AG20443 (cell line): ENCODE measurements at regions not wholly inside any gene's neighbourhood (a gene's known extent, or its start where the extent isn't known, plus 50 kb on each side); places are given as distances from the start of the nearest gene placed in this dataset.
A peak's percentile ranks its signal among the peaks of the same experiment; 100 is the strongest.

Experiments used
- DNase-seq: peaks from one replicate; pipeline ENCODE4 v3.0.0; 2012; ENCODE audit warnings: low spot score, mixed read lengths

DNA sequence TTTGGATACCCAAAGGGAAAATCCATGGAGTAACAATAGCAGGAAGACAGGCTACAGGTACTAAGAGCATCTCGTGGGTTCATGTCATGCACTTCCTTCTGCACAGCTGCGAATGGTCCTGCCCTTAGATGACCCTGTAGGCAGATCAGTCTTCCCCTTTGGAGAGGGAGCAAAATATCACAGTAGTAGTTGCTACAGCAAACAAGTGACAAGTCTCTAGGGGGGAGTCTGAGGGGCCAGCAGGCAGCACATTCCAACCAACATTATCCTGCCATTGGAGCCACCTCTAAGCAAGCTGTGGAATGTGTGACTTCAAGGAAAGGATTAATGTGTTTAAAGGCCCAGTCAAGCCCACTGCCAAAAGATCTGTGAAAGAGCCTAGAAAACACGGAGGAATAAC is 273.2 kb upstream of the PARD3B start:
- no peak for DNase-seq

DNA sequence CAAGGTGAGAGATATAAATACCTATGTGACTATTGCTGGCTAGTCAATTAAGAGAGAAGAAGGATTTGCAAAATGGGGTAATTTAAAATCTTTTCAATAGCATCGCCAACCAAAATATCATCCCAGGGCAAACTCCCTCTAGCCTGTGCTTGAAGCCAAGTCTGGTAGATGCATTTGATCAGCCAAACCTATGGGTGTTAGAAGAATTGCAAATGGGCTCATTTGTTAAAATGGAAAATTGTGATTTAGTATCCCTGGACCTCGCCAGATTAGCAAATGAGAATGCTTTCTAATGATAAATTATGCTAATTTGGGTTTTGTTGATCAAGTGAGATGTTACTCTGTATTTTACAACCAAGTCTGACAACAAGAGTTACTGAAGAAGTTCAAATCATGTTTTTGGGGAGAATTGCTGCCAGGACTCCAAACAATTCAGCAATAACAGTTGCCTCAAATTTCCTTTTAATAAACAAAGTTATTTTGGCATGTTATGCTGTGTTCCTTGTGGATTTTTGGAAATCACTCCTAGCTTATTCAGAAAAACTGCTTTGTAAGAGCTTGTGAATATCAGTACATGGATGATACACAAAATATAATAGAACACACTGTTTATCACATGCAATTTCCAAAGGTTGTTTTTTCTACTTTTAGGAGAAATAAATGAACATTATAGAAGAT is 272.5 kb upstream of the PARD3B start:
- no peak for DNase-seq

DNA sequence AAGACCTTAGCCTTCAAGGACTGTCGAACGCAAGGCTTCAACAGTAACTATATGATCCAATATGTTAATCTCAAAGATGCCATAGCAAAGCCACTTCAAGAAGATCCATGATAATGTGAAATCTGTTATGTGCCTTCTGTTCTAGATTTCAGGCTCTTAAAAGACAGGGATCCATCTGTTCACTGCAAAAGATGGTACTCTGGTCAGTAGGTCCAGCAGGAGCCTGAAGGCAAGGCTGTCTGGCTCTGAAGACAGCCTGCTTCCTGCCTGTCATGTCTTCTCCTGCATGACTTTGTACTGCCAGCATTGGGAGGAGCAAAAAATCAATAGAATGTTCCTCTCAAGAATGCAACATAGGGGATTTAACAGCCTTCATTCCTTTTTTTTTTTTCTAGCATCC is 270.8 kb upstream of the PARD3B start:
- no peak for DNase-seq

DNA sequence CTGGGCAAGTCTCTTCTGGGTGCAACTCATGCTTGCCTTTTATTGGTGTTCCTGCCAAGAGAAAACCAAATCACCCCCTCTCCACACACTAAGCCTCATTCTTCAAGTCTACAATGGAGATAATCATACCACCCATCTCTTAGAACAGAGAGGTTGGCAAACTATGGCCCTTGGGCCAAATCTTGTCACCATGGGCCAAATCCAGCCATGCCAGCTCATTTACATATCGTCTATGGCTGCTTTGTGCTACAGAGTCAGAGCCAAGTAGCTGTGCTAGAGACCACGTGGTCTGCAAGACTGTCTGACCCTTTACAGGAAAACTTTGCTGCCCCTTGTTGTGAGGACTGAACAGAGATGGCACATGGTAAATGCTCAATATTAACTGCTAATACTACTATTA is 270.3 kb upstream of the PARD3B start:
- no peak for DNase-seq

DNA sequence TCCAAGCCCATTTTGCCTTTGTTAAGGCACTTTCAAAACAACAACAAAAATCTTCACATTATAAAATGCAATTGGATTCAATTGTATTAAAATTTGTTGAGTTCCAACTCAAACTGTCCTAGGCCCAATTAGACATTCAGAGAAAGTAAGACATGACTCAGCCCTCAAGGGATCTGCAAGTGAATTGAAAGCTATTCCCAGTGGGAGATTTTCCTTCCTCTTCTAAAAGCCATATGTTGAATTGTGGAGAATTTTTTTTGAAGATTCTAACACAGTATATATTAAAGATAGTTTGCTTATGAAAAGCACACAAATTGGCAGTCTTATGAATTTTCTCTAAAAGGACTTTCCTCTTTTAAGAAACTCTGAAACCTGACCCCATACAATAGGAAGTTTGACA is 268.0 kb upstream of the PARD3B start:
- no peak for DNase-seq

DNA sequence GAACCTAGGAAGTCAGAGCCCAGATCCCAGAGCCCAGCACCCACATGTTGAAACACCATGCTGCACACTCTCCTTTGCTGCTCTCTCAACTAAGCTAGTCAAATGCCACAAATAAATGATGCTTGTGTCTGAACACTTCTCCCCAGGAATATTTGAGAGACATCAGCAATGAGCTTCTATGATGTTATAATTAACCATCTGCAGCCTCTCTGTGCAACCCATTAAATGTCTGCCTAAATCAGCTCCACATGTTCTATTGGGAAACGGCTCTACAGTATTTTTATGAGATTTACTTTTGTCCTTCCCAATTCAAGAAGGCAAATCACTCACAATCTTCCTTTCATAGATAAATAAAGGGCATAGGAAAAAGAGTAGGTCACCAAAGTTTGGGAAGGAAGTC is 266.8 kb upstream of the PARD3B start:
- DNase-seq = no peak

DNA sequence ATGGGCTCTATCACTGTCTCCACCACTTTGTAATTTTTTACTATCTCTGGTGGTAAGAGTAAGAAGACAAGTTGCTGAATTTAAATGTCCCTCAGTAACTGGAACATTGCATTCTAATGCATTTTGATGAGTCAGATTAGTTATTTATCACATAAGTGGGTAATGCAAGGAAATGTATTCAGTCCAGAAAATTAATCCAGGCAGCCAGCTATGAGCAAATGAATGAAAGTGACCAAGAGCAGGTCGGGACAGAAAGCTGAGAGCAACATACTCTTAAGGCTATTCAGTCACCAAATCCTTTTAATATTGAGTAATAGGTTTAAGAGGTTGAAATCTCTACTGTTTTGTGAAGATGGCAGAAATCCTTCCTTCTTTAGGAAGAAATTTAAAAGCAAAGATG is 265.5 kb upstream of the PARD3B start:
- no peak for DNase-seq

DNA sequence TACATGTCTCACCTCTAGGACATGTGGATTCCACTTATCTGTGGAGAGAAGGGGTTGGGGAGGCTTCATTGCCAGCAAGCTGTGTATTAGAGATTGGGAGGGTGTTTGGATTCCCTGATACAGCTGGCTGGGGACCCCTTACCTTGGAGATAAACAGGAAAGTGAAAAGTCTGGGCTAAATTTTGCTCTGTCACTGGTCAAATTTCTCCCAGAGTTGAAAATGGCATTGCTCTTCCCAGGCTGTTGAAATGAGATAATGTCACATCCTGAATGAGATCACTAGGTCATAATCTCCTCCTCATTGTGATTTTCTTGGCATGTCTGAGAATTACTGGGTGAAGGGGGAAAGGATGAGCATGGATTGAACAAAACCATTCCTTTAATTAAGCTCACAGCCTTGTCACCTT is 265.0 kb upstream of the PARD3B start:
- DNase-seq = no peak

DNA sequence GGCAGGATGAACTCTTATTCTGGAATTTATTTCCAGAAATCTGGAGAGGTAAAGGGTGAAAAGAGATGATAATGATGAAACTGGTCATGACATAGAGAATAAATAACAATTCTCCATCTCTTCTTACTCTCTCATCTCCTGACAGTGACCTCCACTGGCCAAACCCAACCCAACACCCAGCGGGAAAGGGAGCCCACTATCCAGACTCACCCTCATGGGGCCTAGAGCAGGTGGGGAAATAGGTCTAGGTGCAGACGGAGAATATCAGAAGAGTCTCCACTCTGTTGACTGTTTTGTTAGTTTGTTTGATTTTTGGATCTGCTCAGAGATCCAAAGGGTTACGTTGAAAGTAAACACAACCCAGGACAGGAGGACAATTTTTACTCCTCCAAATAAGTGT is 263.2 kb upstream of the PARD3B start:
- no peak for DNase-seq

DNA sequence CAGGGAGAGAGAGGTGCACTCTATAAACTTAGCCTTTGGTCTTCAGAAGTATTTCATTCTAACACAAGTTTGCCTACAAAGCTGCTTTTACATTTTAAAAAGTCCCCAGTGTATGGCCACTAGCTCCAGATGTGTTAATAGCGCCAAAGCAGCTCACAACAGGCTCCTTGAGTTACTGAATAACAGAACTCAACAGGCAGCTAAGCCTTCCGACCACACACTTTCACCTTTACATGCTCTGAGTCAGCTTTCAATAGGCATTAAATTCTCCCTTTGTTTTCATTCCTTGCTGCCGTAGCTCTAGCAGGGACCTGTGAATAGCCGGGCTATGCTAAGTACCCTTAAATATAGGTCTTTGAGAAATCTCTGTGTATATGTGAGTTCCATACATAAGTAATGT is 262.8 kb upstream of the PARD3B start:
- no peak for DNase-seq

DNA sequence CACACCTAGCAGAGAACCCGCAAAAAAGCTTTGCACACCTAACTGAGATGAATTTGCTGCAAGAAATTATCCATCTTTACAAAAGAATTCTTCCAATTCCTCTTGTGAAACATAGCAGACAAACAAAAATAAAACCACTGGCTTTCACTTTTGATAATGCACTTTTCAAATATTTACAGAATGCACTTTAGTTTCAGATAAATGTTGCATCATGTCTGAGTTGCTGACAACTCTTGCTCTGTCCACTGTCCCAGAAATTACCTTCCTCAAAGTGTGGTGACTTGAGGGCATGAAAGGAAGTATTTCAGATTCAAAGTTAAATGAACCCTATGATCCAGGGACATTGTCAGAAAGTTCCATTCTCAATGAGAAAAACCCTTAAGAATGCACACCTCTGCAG is 256.2 kb upstream of the PARD3B start:
- no peak for DNase-seq

DNA sequence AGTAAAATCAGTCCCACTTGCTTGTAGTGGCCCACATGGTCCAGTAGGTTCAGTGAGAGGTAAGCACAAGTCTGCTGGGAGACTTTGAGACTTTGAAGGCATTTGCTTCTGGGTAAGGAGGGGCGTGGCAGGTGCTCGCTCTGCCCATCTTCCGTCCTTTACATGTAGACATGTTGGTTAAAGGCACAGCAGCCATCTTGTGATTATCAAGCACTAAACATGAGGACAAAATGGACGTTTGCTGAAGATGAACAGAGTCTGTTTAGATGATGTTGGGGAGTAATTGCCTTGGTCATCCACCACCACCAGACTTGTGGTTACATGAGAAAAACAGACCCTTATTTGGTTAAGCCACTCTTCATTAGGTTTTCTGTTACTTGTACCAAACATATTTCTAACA is 252.8 kb upstream of the PARD3B start:
- DNase-seq = no peak

DNA sequence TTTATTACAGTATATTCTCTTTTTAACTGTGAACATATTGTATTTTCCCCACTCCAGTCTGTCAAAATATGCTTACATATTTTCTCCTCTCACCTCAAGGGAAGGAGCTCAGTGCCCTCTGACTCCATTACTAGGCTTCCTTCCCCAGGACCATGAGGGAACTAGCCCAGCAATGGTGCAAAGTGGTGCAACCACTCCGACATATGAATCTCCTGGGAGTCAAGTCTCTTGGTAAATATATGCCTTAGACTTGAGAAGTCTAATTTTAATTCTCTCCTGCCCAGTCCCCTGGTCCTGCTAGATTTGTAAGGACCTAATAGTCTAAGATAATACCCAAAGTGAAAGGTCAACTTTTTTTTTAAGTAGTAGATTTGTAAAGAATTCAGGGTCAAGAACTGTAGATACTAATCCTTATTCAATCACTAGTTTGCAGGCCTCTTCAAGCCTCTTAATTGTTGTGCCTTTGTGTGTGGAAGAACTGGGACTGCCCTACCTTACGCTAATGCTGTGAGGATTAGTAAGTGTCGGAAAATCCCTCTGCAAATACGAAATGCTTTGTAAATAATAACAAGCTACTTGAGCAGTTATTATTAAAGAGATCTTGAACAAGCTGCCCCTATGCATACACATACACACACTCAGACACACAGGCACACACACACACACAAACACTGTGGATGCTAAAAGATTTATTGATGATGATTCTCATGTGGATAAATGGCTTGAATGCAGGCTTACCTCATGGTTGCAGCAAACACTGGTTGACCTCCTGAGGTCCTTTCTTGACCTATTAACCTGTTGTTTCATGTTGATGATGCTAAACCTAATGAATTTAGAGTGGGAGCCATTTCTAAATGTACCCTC is 251.2 kb upstream of the PARD3B start:
- DNase-seq = no peak

DNA sequence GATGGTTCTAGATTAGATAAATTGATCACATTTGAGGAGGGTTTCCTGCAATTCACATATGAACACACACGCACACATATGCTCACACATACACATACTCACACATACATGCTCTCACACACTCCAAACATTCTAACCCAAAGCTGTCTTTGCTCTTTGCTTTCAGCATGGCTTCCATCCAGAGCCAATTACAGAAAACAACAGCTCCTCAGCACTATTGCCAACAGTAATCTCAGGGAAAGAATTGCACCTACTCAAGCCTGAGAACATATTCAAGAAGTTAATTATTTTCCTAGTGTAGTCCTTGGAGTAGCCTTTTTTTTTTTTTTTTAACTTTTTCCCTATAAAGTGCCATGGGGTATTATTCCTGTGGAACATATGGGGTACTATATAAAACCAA is 246.9 kb upstream of the PARD3B start:
- DNase-seq = no peak

DNA sequence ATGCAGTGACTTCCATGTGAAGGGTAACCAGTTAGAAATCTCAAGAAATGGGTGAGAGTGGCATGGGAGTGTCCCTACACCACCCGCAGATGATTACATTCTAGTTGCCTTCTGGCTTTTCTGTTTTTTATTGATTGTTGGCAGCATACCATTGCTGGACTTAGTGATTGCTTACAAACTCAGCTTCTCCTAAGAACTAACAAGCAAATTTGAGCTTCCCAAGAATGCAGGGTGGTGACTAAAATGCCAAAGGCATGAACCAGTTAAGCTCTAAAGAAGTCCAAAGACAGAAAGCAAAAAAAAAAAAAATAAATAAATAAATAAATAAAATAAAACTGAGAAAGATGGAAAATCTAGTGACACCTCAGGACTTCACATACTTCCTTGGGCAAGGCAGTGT is 245.5 kb upstream of the PARD3B start:
- peak; percentile 17 for DNase-seq

DNA sequence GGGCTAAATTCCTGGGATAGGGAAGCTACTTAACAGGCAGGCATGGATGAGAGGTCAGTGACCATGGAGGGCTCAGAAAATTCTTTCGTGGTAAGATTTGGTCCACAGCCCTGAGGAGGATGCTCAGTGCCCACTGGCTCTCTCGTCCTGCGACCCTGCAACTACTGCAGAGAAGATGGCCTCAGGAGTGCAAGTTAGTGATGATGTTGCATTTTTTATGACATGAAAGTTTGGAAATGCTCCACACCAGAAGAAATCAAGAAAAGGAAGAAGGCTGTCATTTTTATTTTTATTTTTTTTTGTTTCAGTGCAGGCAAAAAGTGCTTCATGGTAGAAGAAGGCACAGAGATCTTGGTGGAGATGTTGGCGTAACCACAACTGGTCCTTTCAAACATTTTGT is 238.6 kb upstream of the PARD3B start:
- DNase-seq = no peak

DNA sequence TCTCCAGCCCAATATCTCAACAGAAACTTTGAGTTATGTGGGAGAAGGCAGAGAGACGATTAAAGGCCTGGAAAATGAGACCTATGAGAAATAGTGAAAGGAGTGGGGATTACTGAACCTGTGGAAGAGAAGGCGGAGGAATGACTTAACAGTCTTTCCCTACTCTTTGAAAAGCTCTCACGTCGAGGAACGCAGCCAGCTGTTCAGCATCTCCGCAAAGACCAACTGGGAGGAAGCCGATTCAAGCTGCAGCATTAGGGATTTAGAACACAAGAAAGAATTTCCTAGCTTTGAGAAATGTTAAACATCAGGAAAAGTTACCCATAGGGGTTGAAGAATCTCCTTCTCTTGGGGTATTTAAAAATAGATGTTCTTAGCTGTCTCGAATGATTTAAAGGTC is 233.2 kb upstream of the PARD3B start:
- no peak for DNase-seq

DNA sequence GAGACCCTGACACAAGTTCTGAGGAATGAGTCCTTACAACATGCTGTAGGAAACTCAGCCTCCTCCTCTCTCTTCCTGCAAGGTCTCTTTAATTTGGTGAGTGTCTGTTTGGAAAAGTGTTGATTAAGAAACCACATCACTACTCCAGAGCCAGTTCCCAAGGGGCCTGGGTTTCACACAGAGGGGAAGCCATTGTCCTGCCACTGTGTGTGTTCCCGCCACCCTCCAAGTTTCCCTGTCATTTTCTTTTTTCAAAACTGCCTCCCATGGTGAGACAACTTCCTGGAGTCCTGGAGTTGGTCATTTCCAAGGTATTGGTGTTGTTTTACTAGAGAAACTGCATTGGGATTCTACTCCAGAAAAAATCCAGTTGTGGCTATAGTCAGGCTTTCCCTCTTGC is 232.0 kb upstream of the PARD3B start:
- DNase-seq = no peak

DNA sequence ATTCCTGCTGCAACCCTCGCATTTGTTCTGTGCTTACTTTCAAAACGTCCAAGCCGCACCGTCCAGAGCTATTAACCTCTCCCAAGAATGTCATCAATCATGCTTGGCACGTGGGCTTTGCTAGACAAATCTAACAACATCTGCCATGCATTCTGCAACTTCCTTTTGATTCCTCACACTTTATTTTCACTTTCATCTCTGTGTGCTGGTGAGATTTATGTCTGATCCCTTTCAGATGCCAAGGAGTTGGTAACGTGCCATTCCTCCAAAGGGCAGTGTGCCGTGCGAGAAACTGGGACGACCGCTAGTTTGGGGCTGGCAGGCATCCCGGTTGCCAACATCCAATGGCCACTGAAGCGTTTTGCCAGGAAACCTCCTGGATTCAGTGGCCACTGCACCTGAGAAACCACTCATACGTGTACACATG is 230.0 kb upstream of the PARD3B start:
- DNase-seq = peak; percentile 44

DNA sequence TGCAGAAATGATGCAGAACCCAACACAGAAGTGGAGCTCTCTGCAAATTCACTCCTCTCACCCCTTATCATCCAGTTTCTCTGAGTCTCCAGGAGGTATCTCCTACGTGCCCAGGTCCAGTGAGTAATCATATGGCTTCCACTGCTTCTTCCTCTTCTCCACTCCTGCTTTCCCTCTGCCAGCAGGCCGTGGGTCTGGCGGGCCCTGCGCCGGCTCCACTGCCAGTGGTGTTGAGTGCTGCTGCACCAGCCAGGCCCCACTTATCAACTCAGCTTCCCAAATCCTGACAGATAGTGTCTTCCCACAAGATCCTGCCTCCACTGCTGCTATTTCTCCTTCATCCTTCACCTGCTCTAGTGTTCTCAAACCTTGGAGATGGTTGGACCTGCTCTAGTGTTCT is 227.6 kb upstream of the PARD3B start:
- no peak for DNase-seq

DNA sequence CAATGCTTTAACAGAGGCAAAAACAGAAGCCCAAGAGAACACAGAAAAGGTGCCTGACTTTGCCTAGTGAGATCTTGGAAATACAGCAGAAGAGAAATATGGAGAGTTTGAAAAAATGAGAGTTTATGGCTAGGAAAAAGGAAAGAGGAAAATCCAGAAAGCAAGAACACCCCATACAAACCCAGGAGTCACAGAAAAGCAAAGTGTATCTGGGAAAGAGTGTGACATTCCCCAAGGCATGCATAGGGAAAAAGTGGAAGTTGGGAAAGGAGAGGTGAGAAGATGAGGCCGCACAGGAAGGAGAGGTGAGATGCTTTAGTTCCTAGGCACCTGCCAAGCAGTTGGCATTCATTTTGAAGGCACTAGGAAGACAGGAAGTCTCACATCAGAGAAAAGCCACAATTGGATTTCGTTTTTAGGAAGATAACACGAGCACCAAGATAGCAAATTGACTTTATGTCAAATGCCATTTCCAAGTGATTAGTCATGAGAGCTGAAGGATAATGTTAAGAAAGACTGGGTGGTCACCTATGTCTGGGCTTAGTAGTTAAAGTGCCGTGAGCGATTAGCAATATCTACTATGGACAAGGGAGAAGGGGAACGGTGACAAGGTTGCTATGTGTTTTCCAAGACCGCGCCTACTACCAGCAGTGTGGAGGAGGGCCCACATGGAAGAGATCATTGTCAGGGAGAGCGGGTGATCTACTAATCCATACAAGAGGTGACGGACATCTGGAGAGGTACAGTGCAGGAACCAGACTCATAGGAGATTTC is 224.1 kb upstream of the PARD3B start:
- no peak for DNase-seq

DNA sequence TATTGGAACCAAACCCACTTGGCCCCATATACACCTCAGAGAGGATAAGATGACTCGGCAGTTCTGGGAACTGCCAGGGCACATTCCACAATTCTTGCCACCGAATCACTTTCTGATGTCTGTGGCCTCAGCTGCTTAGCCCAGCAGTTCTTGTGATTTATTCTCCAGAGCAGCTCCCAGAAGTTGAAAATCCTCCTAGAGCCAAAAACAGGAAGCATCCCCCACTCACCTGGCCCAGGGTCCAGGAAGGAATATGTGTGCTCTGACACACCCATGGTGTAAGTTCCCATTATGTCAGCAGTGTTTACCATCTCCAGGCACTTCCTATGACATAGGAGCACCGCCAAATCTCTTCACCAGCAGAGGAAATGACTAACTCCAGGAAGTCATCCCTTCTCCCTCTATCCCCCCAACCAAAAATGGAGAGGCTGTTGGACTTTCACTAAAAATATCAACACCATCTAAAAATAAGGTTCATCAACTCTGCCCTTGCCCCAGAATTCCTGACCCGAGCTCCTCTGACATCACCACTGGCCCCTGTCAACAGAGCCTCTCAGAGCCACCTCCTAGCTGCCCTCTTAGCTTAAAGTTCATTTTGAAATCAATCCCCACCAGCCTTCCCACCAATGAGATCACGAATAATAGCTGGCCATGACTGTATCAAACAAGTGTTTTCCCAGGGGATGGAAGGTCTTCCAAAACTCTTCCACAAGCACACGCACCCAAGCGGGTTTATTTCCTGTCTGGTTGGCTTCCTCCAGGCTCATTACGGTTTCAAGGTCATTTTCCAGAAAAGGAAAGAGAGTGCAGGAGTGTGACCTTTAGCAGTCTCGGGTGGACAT is 223.1 kb upstream of the PARD3B start:
- peak; percentile 27 for DNase-seq
